ENCODE measurements at regions not wholly inside any gene's neighbourhood (a gene's known extent, or its start where the extent isn't known, plus 50 kb on each side); places are given as distances from the start of the nearest gene placed in this dataset.

- Histone ChIP-seq H3K36me3 (no peaks in the 10 kb centered on the region), H3K4me3 (ENCODE audit: low read depth, low read length) (no peak overlapping the region), H3K27me3 (no peaks in the 10 kb centered on the region), H3K4me1 (no peaks in the 10 kb centered on the region; the same call in 1 of the 2 replicates), H3K9me3 (no peaks in the 10 kb centered on the region)
- peak; percentile 67 for TF ChIP-seq CTCF (IDR thresholded peaks at IDR 0.05; ENCODE audit: low read depth, low read length)
- peak; percentile 38 for DNase-seq
Measured at GRCh38 chr5:126100767-126101166, 322.4 kb upstream of the GRAMD2B start.

GRCh38 chr5:126101901-126102300 lies 321.3 kb upstream of the GRAMD2B start:
- no peaks in the 10 kb centered on the region for H3K27me3 ChIP-seq
- no peaks in the 10 kb centered on the region for H3K9me3 ChIP-seq
- no peak for TF ChIP-seq CTCF (IDR thresholded peaks at IDR 0.05; ENCODE audit: low read depth, low read length)
- no peak for DNase-seq
- no peaks in the 10 kb centered on the region for H3K36me3 ChIP-seq
- no peak overlapping the region for H3K4me3 ChIP-seq (ENCODE audit: low read depth, low read length)
- H3K4me1 ChIP-seq = no peaks in the 10 kb centered on the region; the same call in 1 of the 2 replicates

GRCh38 chr5:126103050-126103449 lies 320.2 kb upstream of the GRAMD2B start:
- no peak for DNase-seq
- H3K4me1 ChIP-seq = no peaks in the 10 kb centered on the region; the same call in 1 of the 2 replicates
- no peaks in the 10 kb centered on the region for H3K36me3 ChIP-seq
- H3K4me3 ChIP-seq (ENCODE audit: low read depth, low read length) = no peak overlapping the region
- no peaks in the 10 kb centered on the region for H3K27me3 ChIP-seq
- TF ChIP-seq CTCF (IDR thresholded peaks at IDR 0.05; ENCODE audit: low read depth, low read length) = no peak
- no peaks in the 10 kb centered on the region for H3K9me3 ChIP-seq

- Histone ChIP-seq H3K9me3 (no peaks in the 10 kb centered on the region), H3K36me3 (no peaks in the 10 kb centered on the region), H3K4me1 (no peaks in the 10 kb centered on the region; the same call in 1 of the 2 replicates), H3K27me3 (no peaks in the 10 kb centered on the region), H3K4me3 (ENCODE audit: low read depth, low read length) (no peak overlapping the region)
- no peak for DNase-seq
- no peak for TF ChIP-seq CTCF (IDR thresholded peaks at IDR 0.05; ENCODE audit: low read depth, low read length)
Measured at GRCh38 chr5:126103868-126104267, 319.3 kb upstream of the GRAMD2B start.

- DNase-seq = no peak
- Histone ChIP-seq H3K36me3 (no peaks in the 10 kb centered on the region), H3K27me3 (no peaks in the 10 kb centered on the region), H3K9me3 (no peaks in the 10 kb centered on the region), H3K4me3 (ENCODE audit: low read depth, low read length) (no peak overlapping the region), H3K4me1 (no peaks in the 10 kb centered on the region; the same call in 1 of the 2 replicates)
- no peak for TF ChIP-seq CTCF (IDR thresholded peaks at IDR 0.05; ENCODE audit: low read depth, low read length)
Measured at GRCh38 chr5:126104341-126104740, 318.9 kb upstream of the GRAMD2B start.

GRCh38 chr5:126104951-126105350 lies 318.3 kb upstream of the GRAMD2B start:
- no peaks in the 10 kb centered on the region for H3K9me3 ChIP-seq
- no peak for TF ChIP-seq CTCF (IDR thresholded peaks at IDR 0.05; ENCODE audit: low read depth, low read length)
- no peak overlapping the region for H3K4me3 ChIP-seq (ENCODE audit: low read depth, low read length)
- H3K27me3 ChIP-seq = no peaks in the 10 kb centered on the region
- DNase-seq = no peak
- H3K4me1 ChIP-seq = no peaks in the 10 kb centered on the region; the same call in 1 of the 2 replicates
- no peaks in the 10 kb centered on the region for H3K36me3 ChIP-seq
